HuH-7 (cell line): ENCODE measurements at regions not wholly inside any gene's neighbourhood (a gene's known extent, or its start where the extent isn't known, plus 50 kb on each side); places are given as distances from the start of the nearest gene placed in this dataset.

Source experiments
- DNase-seq: peaks from one replicate; pipeline ENCODE4 v3.0.0; 2011; ENCODE audit warnings: low spot score

DNA sequence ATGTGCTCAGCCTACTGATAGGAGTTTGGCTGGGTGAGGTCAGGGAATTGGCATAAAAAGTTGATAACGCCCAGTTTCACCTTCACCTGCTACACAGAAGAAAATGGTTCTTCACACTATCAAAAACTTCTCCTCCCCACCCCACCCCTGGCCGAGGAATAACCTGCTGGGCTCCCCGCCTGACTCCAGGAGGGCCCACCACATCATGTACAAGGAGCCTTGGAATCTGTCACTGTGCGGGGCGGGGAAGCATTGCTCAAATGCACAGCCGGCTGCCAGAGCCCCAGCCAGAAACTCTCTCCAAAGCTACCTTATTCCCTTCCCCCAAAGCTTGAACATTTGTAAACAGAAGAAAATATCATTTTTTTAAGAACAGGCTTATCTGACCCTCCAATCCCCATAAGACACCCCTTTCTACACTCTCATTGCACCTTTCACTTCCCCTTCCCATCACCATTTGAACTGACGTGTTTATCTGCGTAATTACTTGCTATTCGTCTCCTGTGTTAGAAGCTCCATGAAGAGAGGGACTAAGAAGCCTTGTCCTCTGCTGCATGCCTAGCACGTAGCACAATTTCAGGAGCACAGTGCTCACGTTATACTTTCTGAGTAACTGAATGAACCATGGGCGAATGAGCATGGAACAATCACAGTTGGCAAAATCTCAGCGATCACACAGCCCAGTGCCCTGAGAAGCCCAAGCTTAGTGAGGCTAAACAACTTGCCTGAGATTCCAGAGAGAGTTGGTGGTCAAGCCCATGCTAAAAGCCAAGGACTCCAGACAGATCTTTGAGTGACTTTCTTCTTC is 82.9 kb downstream of the HES1 start:
- no peak for DNase-seq

DNA sequence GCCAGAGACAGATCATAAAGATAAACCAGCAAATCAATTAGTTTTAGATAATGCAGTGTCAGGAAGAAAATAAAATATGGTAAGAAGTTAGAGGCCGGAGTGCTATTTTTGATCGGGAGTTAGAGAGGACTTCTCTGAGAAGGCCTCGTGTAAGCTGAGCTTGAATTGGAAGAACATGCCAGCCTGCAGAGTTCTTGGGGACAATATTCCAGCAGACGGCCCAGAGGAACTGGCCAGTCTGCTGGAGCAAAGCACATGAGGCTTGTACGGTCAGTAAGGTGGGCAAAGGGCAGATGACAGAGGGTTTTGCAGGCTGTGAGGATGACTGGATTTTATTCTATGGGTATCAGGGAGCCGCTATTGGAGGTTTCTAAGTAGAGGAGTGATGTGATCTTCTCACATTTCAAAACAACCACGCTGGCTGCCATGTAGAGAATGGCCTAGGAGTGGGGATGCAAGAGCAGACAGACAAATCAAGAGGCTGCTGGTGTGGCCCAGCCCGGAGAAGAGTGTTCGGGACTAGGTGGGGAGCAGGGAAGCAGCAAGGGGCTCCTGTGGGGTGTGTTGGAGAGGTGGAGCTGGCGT is 84.0 kb downstream of the HES1 start:
- DNase-seq, result no peak

GRCh38 chr3:194220901-194221326 is 85.0 kb downstream of the HES1 start:
- no peak for DNase-seq

- DNase-seq, result no peak
These were observed 85.4 kb downstream of the HES1 start for GRCh38 chr3:194221336-194221735.

- DNase-seq, result no peak
These were observed 88.0 kb downstream of the HES1 start for GRCh38 chr3:194223951-194224350.

GRCh38 chr3:194224471-194225417 is 88.8 kb downstream of the HES1 start:
- no peak for DNase-seq

DNA sequence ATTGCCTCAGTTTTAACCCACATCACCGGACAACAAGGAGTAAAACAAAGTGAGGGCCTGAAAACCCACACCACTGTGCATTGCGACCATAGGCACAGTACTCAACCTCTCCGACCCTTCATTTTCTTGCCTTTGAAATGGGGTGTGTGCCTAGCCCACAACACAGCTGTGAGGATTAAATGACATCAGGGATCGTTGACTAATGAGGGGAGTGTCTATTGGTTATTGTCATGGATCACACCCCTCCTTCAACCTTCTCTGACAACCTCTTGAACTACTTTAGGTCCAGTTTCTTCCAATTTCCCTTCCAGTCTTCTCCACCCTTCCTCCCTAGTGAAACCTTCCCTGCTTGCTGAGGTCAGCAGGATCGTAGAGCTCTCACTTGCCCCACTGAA is 89.5 kb downstream of the HES1 start:
- no peak for DNase-seq

- DNase-seq, result no peak
These were observed 90.2 kb downstream of the HES1 start for GRCh38 chr3:194225988-194226663.

GRCh38 chr3:194231929-194232832 is 96.2 kb downstream of the HES1 start:
- no peak for DNase-seq

DNA sequence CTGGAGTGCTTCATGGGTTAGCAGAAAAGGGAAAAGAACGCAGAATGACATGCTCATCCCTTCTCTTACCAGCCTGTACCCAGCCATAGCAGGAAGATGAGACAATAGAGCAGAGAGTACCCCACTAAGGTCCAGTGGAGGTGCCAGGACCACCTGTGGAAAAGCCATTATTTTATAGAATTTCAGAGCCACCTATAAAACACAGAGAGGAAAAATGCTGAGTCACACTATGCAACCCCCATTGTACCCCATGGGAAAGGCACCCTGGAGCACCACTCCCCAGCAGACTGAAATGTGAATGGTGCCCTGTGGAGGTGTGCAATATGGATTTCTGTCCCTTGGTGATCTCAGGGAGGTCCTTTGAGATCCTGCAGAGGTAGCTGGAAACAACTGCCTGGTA is 97.2 kb downstream of the HES1 start:
- DNase-seq, result no peak

DNA sequence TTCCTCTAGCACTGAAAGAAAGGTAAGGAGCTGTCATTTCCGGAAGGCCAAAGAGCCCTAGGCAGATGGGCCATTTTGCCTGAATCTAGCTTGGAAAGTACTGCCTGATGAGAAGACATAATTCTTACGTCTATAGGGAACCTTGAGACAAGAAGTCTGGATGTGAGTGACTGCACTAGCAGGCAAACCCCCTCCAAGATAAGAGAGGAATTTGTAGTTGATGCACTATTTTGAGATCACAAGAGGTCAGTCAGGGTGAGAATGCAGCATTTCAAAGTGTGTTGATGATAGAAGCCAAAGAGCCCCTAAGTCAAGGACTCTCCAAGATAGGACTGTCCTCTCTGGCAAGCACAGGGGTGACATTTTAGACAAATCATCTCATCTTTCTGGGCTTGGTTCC is 99.2 kb downstream of the HES1 start:
- DNase-seq, result no peak

DNA sequence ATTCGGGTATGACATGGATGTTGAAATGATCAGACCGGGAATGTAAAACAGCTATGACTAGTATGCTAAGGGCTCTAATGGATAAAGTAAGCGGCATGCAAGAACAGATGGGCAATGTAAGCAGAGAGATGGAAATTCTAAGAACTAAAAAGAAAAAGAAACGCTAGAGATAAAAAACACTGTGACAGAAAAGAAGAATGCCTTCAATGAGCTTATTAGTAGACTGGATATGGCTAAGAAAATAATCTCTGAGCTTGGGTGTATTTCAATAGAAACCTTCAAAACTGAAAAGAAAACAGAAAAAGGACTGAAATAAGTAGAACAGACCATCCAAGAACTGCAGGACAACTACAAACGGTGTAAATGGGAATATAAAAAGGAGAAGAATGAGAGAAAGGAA is 101.2 kb downstream of the HES1 start:
- no peak for DNase-seq

DNA sequence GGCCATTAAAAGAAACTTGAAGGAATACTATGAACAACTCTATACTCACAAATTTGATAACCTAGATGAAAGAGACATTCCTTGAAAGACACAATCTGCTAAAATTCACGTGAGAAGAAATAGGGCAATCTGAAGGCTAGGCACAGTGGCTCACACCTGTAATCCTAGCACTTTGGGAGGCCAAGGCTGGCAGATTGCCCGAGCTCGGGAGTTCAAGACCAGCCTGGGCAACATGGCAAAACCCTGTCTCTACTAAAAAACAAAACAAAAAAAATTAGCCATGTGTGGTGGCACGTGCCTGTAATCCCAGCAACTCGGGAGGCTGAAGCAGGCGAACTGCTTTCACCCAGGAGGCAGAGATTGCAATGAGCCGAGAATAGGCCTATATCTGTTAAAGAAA is 104.8 kb downstream of the HES1 start:
- no peak for DNase-seq

DNA sequence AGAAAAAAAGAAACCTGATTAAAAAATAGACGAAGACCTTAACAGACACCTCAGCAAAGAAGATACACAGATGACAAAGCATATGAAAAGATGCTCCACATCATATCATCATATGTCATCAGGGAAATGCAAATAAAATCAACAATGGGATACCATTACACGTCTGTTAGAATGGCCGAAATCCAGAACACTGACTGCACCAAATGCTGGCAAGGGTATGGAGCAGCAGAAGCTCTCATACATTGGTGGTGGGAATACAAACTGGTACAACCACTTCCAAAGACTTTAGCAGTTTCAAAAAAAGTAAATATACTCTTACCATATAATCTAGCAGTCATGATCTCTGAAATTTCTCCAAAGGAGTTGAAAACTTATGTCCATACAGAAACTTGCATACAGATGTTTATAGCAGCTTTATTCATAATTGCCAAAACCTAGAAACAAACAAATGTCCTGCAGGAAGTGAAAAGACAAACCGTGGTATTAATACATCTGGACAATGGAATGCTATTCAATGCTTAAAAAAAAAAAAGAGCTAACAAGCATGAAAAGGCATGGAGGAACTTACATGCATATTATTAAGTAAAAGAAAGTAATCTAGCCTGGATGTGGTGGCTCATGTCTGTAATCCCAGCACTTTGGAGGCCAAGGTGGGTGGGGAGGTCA is 107.4 kb downstream of the HES1 start:
- DNase-seq, result no peak

DNA sequence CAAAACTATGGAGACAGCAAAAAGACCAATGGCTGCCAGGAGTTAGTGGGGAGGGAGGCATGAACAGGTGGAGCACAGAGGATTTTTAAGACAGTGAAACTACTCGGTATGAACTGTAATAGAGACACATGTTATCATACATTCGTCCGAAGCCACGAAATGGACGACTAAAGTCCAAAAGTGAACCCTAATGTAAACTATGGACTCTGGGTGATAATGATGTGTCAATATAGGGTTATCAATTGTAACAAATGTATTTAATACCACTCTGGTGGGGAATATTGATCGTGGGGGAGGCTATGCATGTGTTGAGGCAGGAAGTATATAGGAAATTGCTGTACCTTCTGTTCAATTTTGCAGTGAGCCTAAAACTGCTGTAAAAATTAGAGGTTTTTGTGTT is 107.0 kb downstream of the CPN2 start:
- DNase-seq, result no peak

- no peak for DNase-seq
These were observed 105.7 kb downstream of the CPN2 start for GRCh38 chr3:194245474-194245873.

- DNase-seq, result no peak
These were observed 105.1 kb downstream of the CPN2 start for GRCh38 chr3:194245975-194246561.

DNA sequence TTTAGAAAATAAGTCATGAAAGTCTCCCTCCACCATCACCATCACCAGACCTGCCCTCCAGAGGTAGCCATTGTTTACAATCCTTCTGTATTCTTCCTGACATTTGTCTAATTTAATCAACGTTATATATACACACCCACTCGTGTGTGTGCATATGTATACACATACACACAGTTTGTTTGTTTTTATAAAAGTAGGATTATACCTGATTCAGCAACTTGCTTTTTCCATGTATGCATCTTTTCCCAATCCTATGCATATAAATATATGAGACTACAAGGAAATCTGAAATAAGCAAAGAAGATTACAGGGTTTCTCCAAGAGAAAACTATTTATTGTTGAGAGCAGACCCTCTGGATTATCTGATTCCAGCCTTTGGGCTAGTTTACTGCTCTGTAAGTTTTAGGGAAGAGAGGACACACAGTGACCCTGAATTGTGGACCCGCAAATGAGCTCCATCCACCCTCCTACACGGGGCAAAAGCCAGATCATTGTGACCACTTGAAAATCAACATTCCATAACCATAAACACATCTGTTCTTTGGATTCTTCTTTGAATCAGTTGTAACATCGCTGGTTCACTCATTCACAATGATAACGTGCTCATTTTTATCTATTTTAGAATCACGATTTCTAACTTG is 104.3 kb downstream of the CPN2 start:
- no peak for DNase-seq

DNA sequence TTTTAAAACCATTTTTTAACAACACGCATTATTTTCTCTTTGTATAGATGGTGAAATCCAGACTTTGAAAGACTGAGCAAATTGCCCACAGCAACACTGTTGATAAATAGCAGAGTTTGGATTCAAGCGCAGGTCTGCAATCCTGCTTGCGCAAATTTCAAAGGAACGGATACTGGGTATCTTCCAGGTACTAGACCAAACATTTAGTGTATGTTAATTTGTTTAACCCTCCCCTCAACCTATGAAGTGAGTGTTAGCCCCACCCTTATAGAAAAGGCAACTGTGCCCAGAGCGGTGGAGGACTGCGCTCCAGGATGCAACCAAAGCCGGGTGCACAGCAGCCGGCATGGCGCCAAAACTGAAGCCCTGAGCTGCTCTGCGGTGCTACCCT is 103.8 kb downstream of the CPN2 start:
- DNase-seq, result no peak
